ENCODE measurements at regions not wholly inside any gene's neighbourhood (a gene's known extent, or its start where the extent isn't known, plus 50 kb on each side); places are given as distances from the start of the nearest gene placed in this dataset.

DNA sequence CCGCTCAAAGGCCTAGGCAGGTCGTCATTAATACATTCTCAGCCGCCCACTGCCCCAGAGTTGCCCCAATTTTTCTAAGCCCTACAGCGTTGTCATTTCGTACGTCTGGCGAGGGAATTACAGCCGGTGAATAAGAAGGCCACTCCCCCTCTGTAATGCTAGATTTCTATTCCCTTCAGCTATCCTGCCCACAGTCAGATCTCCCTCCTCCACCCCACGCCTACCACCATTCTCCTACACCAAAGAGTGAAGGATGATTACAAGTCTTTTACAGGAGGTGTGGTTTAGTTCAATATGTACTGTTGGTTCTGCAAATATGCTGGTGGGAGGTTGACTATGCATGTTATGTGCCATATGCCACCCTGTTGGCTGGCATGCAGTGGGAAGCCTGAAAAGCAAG lies 83.7 kb upstream of the SMIM15 start:
- WGBS (ENCODE audit: extremely low coverage, insufficient coverage, low lambda C conversion rate): no CpG with 5 or more reads among the region's 9 CpGs
- H3K79me2 ChIP-seq (ENCODE audit: control insufficient read depth, insufficient read depth, low read length): no peaks in the 10 kb centered on the region
- no peak overlapping the region for H2AK5ac ChIP-seq (ENCODE audit: low read length)
- H4K8ac ChIP-seq (ENCODE audit: low read depth, low read length): no peak overlapping the region
- no peak overlapping the region for H3K9ac ChIP-seq (ENCODE audit: low read length)
- no peak overlapping the region for H3K18ac ChIP-seq (ENCODE audit: low read length)
- no peak overlapping the region for H4K5ac ChIP-seq (ENCODE audit: low read length)
- no peak overlapping the region for H3K27ac ChIP-seq (ENCODE audit: low read depth, low read length)
- no peak for DNase-seq
- no peak overlapping the region for H3K4me3 ChIP-seq (ENCODE audit: low read length)
- no peaks in the 10 kb centered on the region for H3K79me1 ChIP-seq (ENCODE audit: low read length)
- no peak overlapping the region for H3K4me2 ChIP-seq (ENCODE audit: low read length)
- no peaks in the 10 kb centered on the region for H3K36me3 ChIP-seq (ENCODE audit: control insufficient read depth, insufficient read depth, low read length)
- H2BK5ac ChIP-seq (ENCODE audit: low read length): no peak overlapping the region
- no peak overlapping the region for H3K56ac ChIP-seq (ENCODE audit: low read length)
- H3K4me1 ChIP-seq (ENCODE audit: control insufficient read depth, low read depth, low read length): no peaks in the 10 kb centered on the region
- no peaks in the 10 kb centered on the region for H3K27me3 ChIP-seq (ENCODE audit: insufficient read depth, low read length, poor library complexity)
- no peak overlapping the region for H3K4ac ChIP-seq (ENCODE audit: low read depth, low read length)
- no peak overlapping the region for H2BK120ac ChIP-seq (ENCODE audit: low read depth, low read length)
- no peak overlapping the region for H2BK15ac ChIP-seq (replicated peaks; ENCODE audit: low read depth)
- H3K23ac ChIP-seq (ENCODE audit: low read length): no peak overlapping the region

DNA sequence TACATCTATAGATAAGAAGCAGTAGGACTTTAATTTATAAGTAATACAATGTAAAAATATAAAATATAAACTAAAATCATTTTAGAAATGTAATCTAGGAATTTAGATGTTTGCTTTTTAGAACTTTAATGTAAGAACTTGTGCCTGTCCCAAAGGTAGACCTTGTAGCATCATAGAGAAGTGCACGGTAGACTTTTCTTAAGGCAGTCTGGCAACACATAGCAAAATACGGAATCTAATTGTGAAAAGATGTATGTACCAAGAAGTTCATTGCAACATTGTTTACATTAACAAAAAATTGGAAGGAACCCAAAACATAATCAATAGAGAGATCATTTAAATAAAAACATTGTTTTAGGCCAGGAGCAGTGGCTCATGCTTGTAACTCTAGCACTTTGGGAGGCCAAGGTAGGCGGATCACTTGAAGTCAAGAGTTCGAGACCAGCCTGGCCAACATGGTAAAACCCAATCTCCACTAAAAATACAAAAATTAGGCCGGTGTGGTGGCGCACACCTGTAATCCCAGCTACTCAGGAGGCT lies 84.6 kb upstream of the SMIM15 start:
- Histone ChIP-seq H3K4me3 (ENCODE audit: low read length) (no peak overlapping the region), H2BK5ac (ENCODE audit: low read length) (no peak overlapping the region), H3K36me3 (ENCODE audit: control insufficient read depth, insufficient read depth, low read length) (no peaks in the 10 kb centered on the region), H3K27ac (ENCODE audit: low read depth, low read length) (no peak overlapping the region), H4K5ac (ENCODE audit: low read length) (no peak overlapping the region), H3K4me2 (ENCODE audit: low read length) (no peak overlapping the region), H4K8ac (ENCODE audit: low read depth, low read length) (no peak overlapping the region), H3K79me1 (ENCODE audit: low read length) (no peaks in the 10 kb centered on the region), H2BK15ac (replicated peaks; ENCODE audit: low read depth) (no peak overlapping the region), H2AK5ac (ENCODE audit: low read length) (no peak overlapping the region), H3K4me1 (ENCODE audit: control insufficient read depth, low read depth, low read length) (no peaks in the 10 kb centered on the region), H3K4ac (ENCODE audit: low read depth, low read length) (no peak overlapping the region), H3K9ac (ENCODE audit: low read length) (no peak overlapping the region), H3K56ac (ENCODE audit: low read length) (no peak overlapping the region), H3K18ac (ENCODE audit: low read length) (no peak overlapping the region), H2BK120ac (ENCODE audit: low read depth, low read length) (no peak overlapping the region), H3K23ac (ENCODE audit: low read length) (no peak overlapping the region), H3K27me3 (ENCODE audit: insufficient read depth, low read length, poor library complexity) (no peaks in the 10 kb centered on the region), H3K79me2 (ENCODE audit: control insufficient read depth, insufficient read depth, low read length) (no peaks in the 10 kb centered on the region)
- no CpG with 5 or more reads among the region's 6 CpGs for WGBS (ENCODE audit: extremely low coverage, insufficient coverage, low lambda C conversion rate)
- DNase-seq: no peak

DNA sequence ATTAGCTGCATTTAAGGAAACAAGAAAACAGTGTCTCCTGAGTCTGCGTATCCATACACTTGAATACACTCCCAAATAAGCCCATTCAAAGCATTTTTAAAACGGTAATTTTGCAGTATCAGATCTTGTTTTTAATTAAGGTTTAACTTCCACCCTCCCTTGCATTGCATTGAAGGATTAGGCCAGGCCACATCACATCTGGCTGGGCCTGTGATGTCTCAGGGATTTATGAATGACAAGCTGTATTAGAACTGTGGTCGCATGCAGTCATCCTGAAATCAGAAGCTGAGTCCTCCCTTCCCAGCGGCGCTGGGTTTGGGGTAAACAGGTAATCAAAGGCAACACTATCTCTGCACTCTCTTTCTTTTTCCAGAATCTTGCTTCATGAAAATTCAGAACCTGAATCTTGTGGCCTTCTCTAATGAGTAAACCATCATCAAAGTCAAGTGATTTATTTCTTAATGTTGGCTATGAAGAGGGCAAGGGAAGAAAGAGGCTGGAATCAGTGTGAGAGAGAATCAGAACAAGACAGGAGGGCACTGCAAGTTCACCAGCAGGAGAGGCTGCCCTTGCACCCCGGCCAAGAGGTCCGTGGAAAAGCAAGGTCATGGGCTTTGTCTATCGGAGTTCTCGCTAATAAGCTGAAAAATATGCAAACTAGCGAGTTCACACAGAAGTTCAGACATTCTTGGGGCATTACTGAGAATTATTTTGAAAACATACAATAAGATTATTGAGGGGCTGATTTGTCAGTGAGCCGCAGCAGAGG lies 80.0 kb upstream of the ZSWIM6 start:
- Histone ChIP-seq H3K79me2 (ENCODE audit: control insufficient read depth, insufficient read depth, low read length) (no peaks in the 10 kb centered on the region), H2BK5ac (ENCODE audit: low read length) (no peak overlapping the region), H3K9ac (ENCODE audit: low read length) (no peak overlapping the region), H3K23ac (ENCODE audit: low read length) (no peak overlapping the region), H4K5ac (ENCODE audit: low read length) (no peak overlapping the region), H2BK15ac (replicated peaks; ENCODE audit: low read depth) (no peak overlapping the region), H3K4me2 (ENCODE audit: low read length) (no peak overlapping the region), H3K27ac (ENCODE audit: low read depth, low read length) (no peak overlapping the region), H3K27me3 (ENCODE audit: insufficient read depth, low read length, poor library complexity) (no peaks in the 10 kb centered on the region), H3K18ac (ENCODE audit: low read length) (no peak overlapping the region), H3K4ac (ENCODE audit: low read depth, low read length) (no peak overlapping the region), H2BK120ac (ENCODE audit: low read depth, low read length) (no peak overlapping the region), H3K4me1 (ENCODE audit: control insufficient read depth, low read depth, low read length) (no peaks in the 10 kb centered on the region), H3K79me1 (ENCODE audit: low read length) (no peaks in the 10 kb centered on the region), H4K8ac (ENCODE audit: low read depth, low read length) (no peak overlapping the region), H3K56ac (ENCODE audit: low read length) (no peak overlapping the region), H3K36me3 (ENCODE audit: control insufficient read depth, insufficient read depth, low read length) (no peaks in the 10 kb centered on the region), H3K4me3 (ENCODE audit: low read length) (no peak overlapping the region), H2AK5ac (ENCODE audit: low read length) (no peak overlapping the region)
- WGBS (ENCODE audit: extremely low coverage, insufficient coverage, low lambda C conversion rate): no CpG with 5 or more reads among the region's 11 CpGs
- DNase-seq: no peak

DNA sequence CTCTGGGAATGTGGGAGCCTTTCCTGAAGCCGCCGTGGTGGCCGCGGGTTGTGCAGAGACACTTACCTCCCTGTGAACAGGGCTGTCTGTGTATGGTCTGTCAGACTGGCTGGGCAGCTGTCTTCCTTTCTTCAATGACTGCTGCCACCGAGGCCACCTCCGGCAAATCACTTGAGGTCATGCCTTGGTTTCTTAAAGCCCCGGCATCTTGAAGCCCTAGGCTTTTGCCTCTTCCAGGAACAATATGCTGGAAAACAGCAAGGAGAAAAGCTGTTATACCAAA lies 79.5 kb upstream of the ZSWIM6 start:
- H4K5ac ChIP-seq (ENCODE audit: low read length): no peak overlapping the region
- H3K4me3 ChIP-seq (ENCODE audit: low read length): no peak overlapping the region
- H3K79me2 ChIP-seq (ENCODE audit: control insufficient read depth, insufficient read depth, low read length): no peaks in the 10 kb centered on the region
- WGBS (ENCODE audit: extremely low coverage, insufficient coverage, low lambda C conversion rate): no CpG with 5 or more reads among the region's 7 CpGs
- H3K9ac ChIP-seq (ENCODE audit: low read length): no peak overlapping the region
- H3K27ac ChIP-seq (ENCODE audit: low read depth, low read length): no peak overlapping the region
- no peak overlapping the region for H4K8ac ChIP-seq (ENCODE audit: low read depth, low read length)
- no peaks in the 10 kb centered on the region for H3K79me1 ChIP-seq (ENCODE audit: low read length)
- H3K4me1 ChIP-seq (ENCODE audit: control insufficient read depth, low read depth, low read length): no peaks in the 10 kb centered on the region
- H3K27me3 ChIP-seq (ENCODE audit: insufficient read depth, low read length, poor library complexity): no peaks in the 10 kb centered on the region
- no peak overlapping the region for H3K18ac ChIP-seq (ENCODE audit: low read length)
- no peak overlapping the region for H2AK5ac ChIP-seq (ENCODE audit: low read length)
- H3K56ac ChIP-seq (ENCODE audit: low read length): no peak overlapping the region
- no peak overlapping the region for H2BK120ac ChIP-seq (ENCODE audit: low read depth, low read length)
- no peak for DNase-seq
- H3K4ac ChIP-seq (ENCODE audit: low read depth, low read length): no peak overlapping the region
- H2BK15ac ChIP-seq (replicated peaks; ENCODE audit: low read depth): no peak overlapping the region
- H3K23ac ChIP-seq (ENCODE audit: low read length): no peak overlapping the region
- no peaks in the 10 kb centered on the region for H3K36me3 ChIP-seq (ENCODE audit: control insufficient read depth, insufficient read depth, low read length)
- H2BK5ac ChIP-seq (ENCODE audit: low read length): no peak overlapping the region
- H3K4me2 ChIP-seq (ENCODE audit: low read length): no peak overlapping the region

DNA sequence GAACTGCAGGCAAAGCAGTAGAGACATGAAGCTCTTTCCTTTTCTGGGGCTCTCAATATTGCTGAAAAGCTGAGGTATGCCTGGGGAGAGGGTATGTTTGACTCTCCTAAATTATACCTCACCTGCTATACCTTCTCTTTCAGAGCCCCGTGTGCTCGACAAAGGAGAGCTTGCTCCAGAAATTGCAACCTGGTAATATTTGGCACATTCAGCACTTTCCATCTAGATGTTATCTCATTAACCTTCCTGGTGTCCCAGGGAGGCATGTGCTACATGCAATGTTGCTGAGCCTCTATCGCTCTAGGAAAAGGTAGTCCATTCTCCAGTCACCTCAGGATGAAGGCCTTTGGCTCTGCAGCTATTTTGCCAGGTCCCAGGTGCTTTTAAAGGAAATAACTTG lies 78.5 kb upstream of the ZSWIM6 start:
- Histone ChIP-seq H3K4me2 (ENCODE audit: low read length) (no peak overlapping the region), H3K4me3 (ENCODE audit: low read length) (no peak overlapping the region), H3K79me2 (ENCODE audit: control insufficient read depth, insufficient read depth, low read length) (no peaks in the 10 kb centered on the region), H3K36me3 (ENCODE audit: control insufficient read depth, insufficient read depth, low read length) (no peaks in the 10 kb centered on the region), H3K79me1 (ENCODE audit: low read length) (no peaks in the 10 kb centered on the region), H3K23ac (ENCODE audit: low read length) (no peak overlapping the region), H3K27ac (ENCODE audit: low read depth, low read length) (no peak overlapping the region), H3K27me3 (ENCODE audit: insufficient read depth, low read length, poor library complexity) (no peaks in the 10 kb centered on the region), H2BK15ac (replicated peaks; ENCODE audit: low read depth) (no peak overlapping the region), H4K8ac (ENCODE audit: low read depth, low read length) (no peak overlapping the region), H2BK120ac (ENCODE audit: low read depth, low read length) (no peak overlapping the region), H2BK5ac (ENCODE audit: low read length) (no peak overlapping the region), H4K5ac (ENCODE audit: low read length) (no peak overlapping the region), H3K18ac (ENCODE audit: low read length) (no peak overlapping the region), H3K4ac (ENCODE audit: low read depth, low read length) (no peak overlapping the region), H3K4me1 (ENCODE audit: control insufficient read depth, low read depth, low read length) (no peaks in the 10 kb centered on the region), H3K56ac (ENCODE audit: low read length) (no peak overlapping the region), H3K9ac (ENCODE audit: low read length) (no peak overlapping the region), H2AK5ac (ENCODE audit: low read length) (no peak overlapping the region)
- no peak for DNase-seq
- no CpG with 5 or more reads among the region's 3 CpGs for WGBS (ENCODE audit: extremely low coverage, insufficient coverage, low lambda C conversion rate)

DNA sequence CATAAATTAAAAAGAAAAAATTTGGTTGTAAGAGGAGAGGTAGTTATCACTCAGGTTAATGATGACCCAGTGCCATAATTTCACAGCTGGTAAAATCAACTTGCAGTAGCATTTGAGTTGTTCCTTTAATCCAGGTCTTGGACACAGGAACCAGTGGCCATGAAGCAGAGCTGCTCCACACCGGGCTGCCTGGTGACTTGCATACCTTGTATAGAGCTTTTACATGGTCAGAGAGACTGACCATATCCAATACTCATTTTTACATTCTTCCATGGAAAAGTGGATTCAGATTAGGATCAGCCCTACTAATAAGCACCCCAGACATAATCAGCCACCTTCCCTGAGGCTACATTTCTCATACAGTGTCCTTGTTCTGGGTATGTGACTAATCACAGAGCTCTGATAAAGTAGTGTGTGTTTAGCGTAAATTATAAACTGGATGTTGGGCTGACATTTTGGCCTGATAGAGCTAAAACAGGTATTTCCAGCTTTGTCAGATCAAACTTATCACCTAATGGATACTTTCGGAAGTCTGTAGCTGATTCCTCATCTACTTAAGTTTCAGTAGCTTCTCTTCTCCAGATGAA lies 77.0 kb upstream of the ZSWIM6 start:
- H3K79me2 ChIP-seq (ENCODE audit: control insufficient read depth, insufficient read depth, low read length): no peaks in the 10 kb centered on the region
- no peaks in the 10 kb centered on the region for H3K27me3 ChIP-seq (ENCODE audit: insufficient read depth, low read length, poor library complexity)
- no peak overlapping the region for H3K56ac ChIP-seq (ENCODE audit: low read length)
- H3K4me2 ChIP-seq (ENCODE audit: low read length): no peak overlapping the region
- no CpG with 5 or more reads among the region's 3 CpGs for WGBS (ENCODE audit: extremely low coverage, insufficient coverage, low lambda C conversion rate)
- no peak overlapping the region for H2BK15ac ChIP-seq (replicated peaks; ENCODE audit: low read depth)
- no peak overlapping the region for H2AK5ac ChIP-seq (ENCODE audit: low read length)
- H3K23ac ChIP-seq (ENCODE audit: low read length): no peak overlapping the region
- no peak overlapping the region for H3K18ac ChIP-seq (ENCODE audit: low read length)
- H3K4me3 ChIP-seq (ENCODE audit: low read length): no peak overlapping the region
- no peaks in the 10 kb centered on the region for H3K36me3 ChIP-seq (ENCODE audit: control insufficient read depth, insufficient read depth, low read length)
- DNase-seq: no peak
- no peak overlapping the region for H3K4ac ChIP-seq (ENCODE audit: low read depth, low read length)
- H3K9ac ChIP-seq (ENCODE audit: low read length): no peak overlapping the region
- H2BK120ac ChIP-seq (ENCODE audit: low read depth, low read length): no peak overlapping the region
- no peak overlapping the region for H3K27ac ChIP-seq (ENCODE audit: low read depth, low read length)
- no peak overlapping the region for H4K5ac ChIP-seq (ENCODE audit: low read length)
- H3K79me1 ChIP-seq (ENCODE audit: low read length): no peaks in the 10 kb centered on the region
- H4K8ac ChIP-seq (ENCODE audit: low read depth, low read length): no peak overlapping the region
- H2BK5ac ChIP-seq (ENCODE audit: low read length): no peak overlapping the region
- no peaks in the 10 kb centered on the region for H3K4me1 ChIP-seq (ENCODE audit: control insufficient read depth, low read depth, low read length)
